ENCODE measurements at regions not wholly inside any gene's neighbourhood (a gene's known extent, or its start where the extent isn't known, plus 50 kb on each side); places are given as distances from the start of the nearest gene placed in this dataset.

DNA sequence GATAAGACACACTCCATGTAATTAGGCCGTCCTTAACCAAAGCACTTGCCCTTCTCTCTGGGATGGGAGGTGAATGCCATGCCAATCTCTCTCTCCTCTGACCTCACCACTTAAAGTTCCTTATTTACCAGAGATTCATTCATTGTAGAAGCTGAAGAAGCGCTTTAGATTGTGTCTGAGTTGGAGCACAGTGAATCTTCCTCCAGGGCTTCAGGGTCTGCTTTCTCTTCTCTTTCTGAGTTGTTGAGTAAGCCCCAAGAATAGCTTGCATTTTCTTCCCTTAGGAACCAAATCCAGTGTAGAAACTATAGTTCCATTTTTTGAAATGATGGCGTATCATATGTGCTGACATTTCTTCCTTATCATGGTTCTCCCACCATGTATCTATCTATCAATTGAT lies 104.5 kb upstream of the MAML3 start:
- TF ChIP-seq, protein P1, sequence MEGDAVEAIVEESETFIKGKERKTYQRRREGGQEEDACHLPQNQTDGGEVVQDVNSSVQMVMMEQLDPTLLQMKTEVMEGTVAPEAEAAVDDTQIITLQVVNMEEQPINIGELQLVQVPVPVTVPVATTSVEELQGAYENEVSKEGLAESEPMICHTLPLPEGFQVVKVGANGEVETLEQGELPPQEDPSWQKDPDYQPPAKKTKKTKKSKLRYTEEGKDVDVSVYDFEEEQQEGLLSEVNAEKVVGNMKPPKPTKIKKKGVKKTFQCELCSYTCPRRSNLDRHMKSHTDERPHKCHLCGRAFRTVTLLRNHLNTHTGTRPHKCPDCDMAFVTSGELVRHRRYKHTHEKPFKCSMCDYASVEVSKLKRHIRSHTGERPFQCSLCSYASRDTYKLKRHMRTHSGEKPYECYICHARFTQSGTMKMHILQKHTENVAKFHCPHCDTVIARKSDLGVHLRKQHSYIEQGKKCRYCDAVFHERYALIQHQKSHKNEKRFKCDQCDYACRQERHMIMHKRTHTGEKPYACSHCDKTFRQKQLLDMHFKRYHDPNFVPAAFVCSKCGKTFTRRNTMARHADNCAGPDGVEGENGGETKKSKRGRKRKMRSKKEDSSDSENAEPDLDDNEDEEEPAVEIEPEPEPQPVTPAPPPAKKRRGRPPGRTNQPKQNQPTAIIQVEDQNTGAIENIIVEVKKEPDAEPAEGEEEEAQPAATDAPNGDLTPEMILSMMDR (IDR thresholded peaks at IDR 0.05), result no peak
- TF ChIP-seq POLR2A (IDR thresholded peaks at IDR 0.05), result no peak
- TF ChIP-seq EP300 (IDR thresholded peaks at IDR 0.05; ENCODE audit: low read depth), result no peak
